ENCODE measurements at regions not wholly inside any gene's neighbourhood (a gene's known extent, or its start where the extent isn't known, plus 50 kb on each side); places are given as distances from the start of the nearest gene placed in this dataset.

- TF ChIP-seq TAF1 (IDR thresholded peaks at IDR 0.05; ENCODE audit: low read depth) = no peak
- TF ChIP-seq CTCF (IDR thresholded peaks at IDR 0.05; ENCODE audit: poor library complexity, severe bottlenecking) = no peak
- TF ChIP-seq EP300 (conservative IDR thresholded peaks at IDR 0.05; ENCODE audit: poor library complexity, severe bottlenecking) = no peak
- TF ChIP-seq POLR2AphosphoS5 (IDR thresholded peaks at IDR 0.05) = no peak
- TF ChIP-seq EZH2 (IDR thresholded peaks at IDR 0.05; ENCODE audit: borderline replicate concordance, insufficient read depth, low read length, poor library complexity, severe bottlenecking) = no peak
- TF ChIP-seq MXI1 (conservative IDR thresholded peaks at IDR 0.05; ENCODE audit: poor library complexity, severe bottlenecking) = no peak
- TF ChIP-seq RAD21 (conservative IDR thresholded peaks at IDR 0.05) = no peak
- TF ChIP-seq, protein P1, sequence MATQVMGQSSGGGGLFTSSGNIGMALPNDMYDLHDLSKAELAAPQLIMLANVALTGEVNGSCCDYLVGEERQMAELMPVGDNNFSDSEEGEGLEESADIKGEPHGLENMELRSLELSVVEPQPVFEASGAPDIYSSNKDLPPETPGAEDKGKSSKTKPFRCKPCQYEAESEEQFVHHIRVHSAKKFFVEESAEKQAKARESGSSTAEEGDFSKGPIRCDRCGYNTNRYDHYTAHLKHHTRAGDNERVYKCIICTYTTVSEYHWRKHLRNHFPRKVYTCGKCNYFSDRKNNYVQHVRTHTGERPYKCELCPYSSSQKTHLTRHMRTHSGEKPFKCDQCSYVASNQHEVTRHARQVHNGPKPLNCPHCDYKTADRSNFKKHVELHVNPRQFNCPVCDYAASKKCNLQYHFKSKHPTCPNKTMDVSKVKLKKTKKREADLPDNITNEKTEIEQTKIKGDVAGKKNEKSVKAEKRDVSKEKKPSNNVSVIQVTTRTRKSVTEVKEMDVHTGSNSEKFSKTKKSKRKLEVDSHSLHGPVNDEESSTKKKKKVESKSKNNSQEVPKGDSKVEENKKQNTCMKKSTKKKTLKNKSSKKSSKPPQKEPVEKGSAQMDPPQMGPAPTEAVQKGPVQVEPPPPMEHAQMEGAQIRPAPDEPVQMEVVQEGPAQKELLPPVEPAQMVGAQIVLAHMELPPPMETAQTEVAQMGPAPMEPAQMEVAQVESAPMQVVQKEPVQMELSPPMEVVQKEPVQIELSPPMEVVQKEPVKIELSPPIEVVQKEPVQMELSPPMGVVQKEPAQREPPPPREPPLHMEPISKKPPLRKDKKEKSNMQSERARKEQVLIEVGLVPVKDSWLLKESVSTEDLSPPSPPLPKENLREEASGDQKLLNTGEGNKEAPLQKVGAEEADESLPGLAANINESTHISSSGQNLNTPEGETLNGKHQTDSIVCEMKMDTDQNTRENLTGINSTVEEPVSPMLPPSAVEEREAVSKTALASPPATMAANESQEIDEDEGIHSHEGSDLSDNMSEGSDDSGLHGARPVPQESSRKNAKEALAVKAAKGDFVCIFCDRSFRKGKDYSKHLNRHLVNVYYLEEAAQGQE (IDR thresholded peaks at IDR 0.05; ENCODE audit: borderline replicate concordance) = no peak
- no peak for TF ChIP-seq SMC3 (conservative IDR thresholded peaks at IDR 0.05; ENCODE audit: poor library complexity)
These were observed 418.6 kb upstream of the KCNMB2 start for GRCh38 chr3:178117641-178118040.

Measured in neural cell (in vitro differentiated cells).